ENCODE measurements at regions not wholly inside any gene's neighbourhood (a gene's known extent, or its start where the extent isn't known, plus 50 kb on each side); places are given as distances from the start of the nearest gene placed in this dataset.
"Not testable (repeated sequence)": the region's sequence is repeated elsewhere in the genome, so short reads cannot be mapped to it uniquely, and the experiment has no call there.

GRCh38 chr7:54145716-54146115 lies 396.5 kb upstream of the VSTM2A start:
- FAIRE-seq: no peak

- FAIRE-seq: no peak
Measured at GRCh38 chr7:54153462-54153861, 388.7 kb upstream of the VSTM2A start.

- no peak for FAIRE-seq
Measured at GRCh38 chr7:54159088-54159487, 383.1 kb upstream of the VSTM2A start.

- FAIRE-seq: no peak
Measured at GRCh38 chr7:54161621-54162020, 380.6 kb upstream of the VSTM2A start.

- no peak for FAIRE-seq
Measured at GRCh38 chr7:54166419-54166818, 375.8 kb upstream of the VSTM2A start.

GRCh38 chr7:54179321-54180029 lies 362.7 kb upstream of the VSTM2A start:
- no peak for FAIRE-seq

- FAIRE-seq: no peak
Measured at GRCh38 chr7:54180796-54181195, 361.4 kb upstream of the VSTM2A start.

- FAIRE-seq: no peak
Measured at GRCh38 chr7:54183055-54183454, 359.1 kb upstream of the VSTM2A start.

GRCh38 chr7:54186336-54186735 lies 355.8 kb upstream of the VSTM2A start:
- FAIRE-seq: no peak

GRCh38 chr7:54187886-54188685 lies 354.1 kb upstream of the VSTM2A start:
- FAIRE-seq: no peak

- FAIRE-seq: no peak
Measured at GRCh38 chr7:54188843-54189242, 353.3 kb upstream of the VSTM2A start.

- FAIRE-seq: no peak
Measured at GRCh38 chr7:54189330-54189729, 352.8 kb upstream of the VSTM2A start.

- FAIRE-seq: no peak
Measured at GRCh38 chr7:54201501-54201900, 340.7 kb upstream of the VSTM2A start.

- peak; percentile 73 for FAIRE-seq
Measured at GRCh38 chr7:54215424-54215823, 326.8 kb upstream of the VSTM2A start.

- FAIRE-seq: not testable (repeated sequence)
Measured at GRCh38 chr7:54226030-54226429, 316.1 kb upstream of the VSTM2A start.

GRCh38 chr7:54242776-54243175 lies 299.4 kb upstream of the VSTM2A start:
- no peak for FAIRE-seq

GRCh38 chr7:54245020-54245419 lies 297.2 kb upstream of the VSTM2A start:
- no peak for FAIRE-seq

- FAIRE-seq: no peak
Measured at GRCh38 chr7:54249686-54250085, 292.5 kb upstream of the VSTM2A start.

GRCh38 chr7:54252256-54253035 lies 289.7 kb upstream of the VSTM2A start:
- no peak for FAIRE-seq

GRCh38 chr7:54253036-54253373 lies 289.2 kb upstream of the VSTM2A start:
- no peak for FAIRE-seq

- no peak for FAIRE-seq
Measured at GRCh38 chr7:54255242-54255641, 286.9 kb upstream of the VSTM2A start.

GRCh38 chr7:54259185-54259584 lies 283.0 kb upstream of the VSTM2A start:
- no peak for FAIRE-seq

GRCh38 chr7:54260941-54261371 lies 281.2 kb upstream of the VSTM2A start:
- FAIRE-seq: no peak

- no peak for FAIRE-seq
Measured at GRCh38 chr7:54278847-54279246, 263.3 kb upstream of the VSTM2A start.
